Osteocyte (in vitro differentiated cells): ENCODE measurements at regions not wholly inside any gene's neighbourhood (a gene's known extent, or its start where the extent isn't known, plus 50 kb on each side); places are given as distances from the start of the nearest gene placed in this dataset.

ENCODE experiments used
- DNase-seq: peaks from one replicate; pipeline ENCODE4 v3.0.0; 2021; ENCODE audit warnings: mixed read lengths; ENCODE audit not compliant: unreplicated experiment; ENCODE audit errors: extremely low spot score
- H3K27ac Mint-ChIP-seq: one replicate; pipeline ENCODE4 v1.8.0; 2021; ENCODE audit warnings: mild to moderate bottlenecking, mixed read lengths; ENCODE audit not compliant: unreplicated experiment
- H3K27me3 Mint-ChIP-seq: one replicate; pipeline ENCODE4 v1.8.0; 2021; ENCODE audit warnings: mixed read lengths; ENCODE audit not compliant: unreplicated experiment
- H3K36me3 Mint-ChIP-seq: one replicate; pipeline ENCODE4 v1.8.0; 2021; ENCODE audit warnings: mixed read lengths; ENCODE audit not compliant: unreplicated experiment
- H3K4me1 Mint-ChIP-seq: one replicate; pipeline ENCODE4 v1.8.0; 2021; ENCODE audit warnings: mixed read lengths; ENCODE audit not compliant: unreplicated experiment
- H3K4me3 Mint-ChIP-seq: one replicate; pipeline ENCODE4 v1.8.0; 2021; ENCODE audit warnings: mild to moderate bottlenecking, moderate library complexity, mixed read lengths; ENCODE audit not compliant: unreplicated experiment
- H3K9me3 Mint-ChIP-seq: one replicate; pipeline ENCODE4 v1.8.0; 2021; ENCODE audit warnings: mixed read lengths; ENCODE audit not compliant: unreplicated experiment
- CTCF ChIP-seq: fragments of 200-600 bp; sonication (generic); IDR thresholded peaks from 2 replicates; pipeline ENCODE4 v1.5.0; 2021; ENCODE audit warnings: antibody characterized with exemption, mild to moderate bottlenecking, moderate library complexity

DNA sequence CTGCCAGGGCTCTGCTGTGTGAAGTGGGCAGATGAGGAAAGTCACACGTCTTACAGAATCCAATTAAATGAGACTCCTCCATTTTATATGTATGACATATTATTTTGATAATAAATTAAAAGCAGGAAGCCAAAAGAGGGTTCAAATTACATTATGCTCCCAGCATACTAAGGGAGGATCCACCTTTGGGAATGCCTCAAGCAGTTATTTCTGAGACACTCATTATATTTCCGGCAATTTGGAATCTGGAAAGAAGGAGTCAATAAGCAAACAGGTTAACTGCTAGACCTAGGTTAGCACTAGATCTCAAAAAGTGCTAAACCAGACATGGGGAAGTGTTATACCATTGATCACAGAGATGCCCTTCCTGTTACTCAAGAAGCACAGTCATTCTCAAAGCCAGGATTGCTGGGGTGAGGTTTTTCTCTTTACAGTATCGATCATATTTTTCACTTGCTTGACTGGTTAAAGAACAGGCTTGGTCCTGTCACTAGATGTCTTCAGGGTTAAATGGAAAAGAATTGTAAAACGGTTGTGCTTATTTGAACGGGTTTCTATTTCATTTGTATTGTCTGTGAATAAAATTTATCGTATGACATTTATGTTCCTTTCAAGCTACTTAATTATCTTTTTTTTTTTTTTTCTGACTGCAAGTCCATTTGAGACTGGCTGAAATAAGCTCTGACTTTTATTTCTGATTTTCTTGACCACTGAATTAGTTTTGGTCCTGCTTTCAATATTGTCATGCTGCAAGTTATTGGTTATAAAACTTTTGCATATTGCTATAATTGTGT is 523.2 kb downstream of the KLF12 start:
- Mint-ChIP-seq H3K4me3 (no peak overlapping the region), H3K36me3 (no peaks in the 10 kb centered on the region), H3K27me3 (no peaks in the 10 kb centered on the region), H3K27ac (no peak overlapping the region), H3K9me3 (no peaks in the 10 kb centered on the region), H3K4me1 (no peaks in the 10 kb centered on the region)
- DNase-seq, result no peak
- no peak for TF ChIP-seq CTCF

- no peak for DNase-seq
- no peak for TF ChIP-seq CTCF
- no peaks in the 10 kb centered on the region for H3K36me3 Mint-ChIP-seq
- H3K27me3 Mint-ChIP-seq, result no peaks in the 10 kb centered on the region
- no peak overlapping the region for H3K4me3 Mint-ChIP-seq
- no peak overlapping the region for H3K27ac Mint-ChIP-seq
- no peaks in the 10 kb centered on the region for H3K4me1 Mint-ChIP-seq
- no peaks in the 10 kb centered on the region for H3K9me3 Mint-ChIP-seq
Observed at GRCh38 chr13:73608711-73609485, 525.3 kb downstream of the KLF12 start.

GRCh38 chr13:73608157-73608516 is 526.1 kb downstream of the KLF12 start:
- H3K27me3 Mint-ChIP-seq, result no peaks in the 10 kb centered on the region
- no peaks in the 10 kb centered on the region for H3K36me3 Mint-ChIP-seq
- H3K4me3 Mint-ChIP-seq, result no peak overlapping the region
- DNase-seq, result no peak
- no peak overlapping the region for H3K27ac Mint-ChIP-seq
- no peaks in the 10 kb centered on the region for H3K4me1 Mint-ChIP-seq
- TF ChIP-seq CTCF, result no peak
- H3K9me3 Mint-ChIP-seq, result no peaks in the 10 kb centered on the region

DNA sequence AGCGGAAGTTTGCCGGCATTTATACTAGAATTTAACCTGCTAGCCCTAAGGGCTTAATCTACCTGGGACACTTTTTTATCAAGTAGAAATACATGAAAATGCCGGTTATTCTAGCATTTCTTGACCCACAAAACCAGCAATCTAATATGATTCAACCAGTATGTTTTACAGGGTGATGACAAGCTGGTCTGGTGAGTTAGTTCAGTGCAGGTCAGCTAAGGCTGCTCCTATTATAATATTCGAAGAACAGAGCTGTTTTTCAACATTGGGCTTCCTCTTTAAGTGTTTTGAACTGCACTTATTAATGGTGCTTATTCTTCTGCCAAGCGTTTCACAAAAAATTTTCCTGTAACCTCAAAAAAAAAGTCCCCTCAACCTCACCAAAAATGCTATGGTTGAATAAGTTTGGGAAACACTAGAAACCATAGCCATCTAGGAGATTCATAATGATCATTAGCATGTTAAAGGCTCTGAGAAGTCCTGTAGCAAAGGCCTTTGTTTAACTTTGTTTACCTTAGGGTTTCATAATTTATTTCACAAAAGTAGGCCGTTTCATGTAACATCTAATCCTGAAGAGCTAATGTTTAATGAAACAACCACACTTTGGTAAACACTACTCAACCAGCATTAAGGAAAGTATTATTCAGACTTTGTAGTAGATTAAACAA is 526.6 kb downstream of the KLF12 start:
- no peak for DNase-seq
- no peak overlapping the region for H3K27ac Mint-ChIP-seq
- no peaks in the 10 kb centered on the region for H3K36me3 Mint-ChIP-seq
- H3K27me3 Mint-ChIP-seq, result no peaks in the 10 kb centered on the region
- no peaks in the 10 kb centered on the region for H3K4me1 Mint-ChIP-seq
- no peak overlapping the region for H3K4me3 Mint-ChIP-seq
- no peak for TF ChIP-seq CTCF
- no peaks in the 10 kb centered on the region for H3K9me3 Mint-ChIP-seq

DNA sequence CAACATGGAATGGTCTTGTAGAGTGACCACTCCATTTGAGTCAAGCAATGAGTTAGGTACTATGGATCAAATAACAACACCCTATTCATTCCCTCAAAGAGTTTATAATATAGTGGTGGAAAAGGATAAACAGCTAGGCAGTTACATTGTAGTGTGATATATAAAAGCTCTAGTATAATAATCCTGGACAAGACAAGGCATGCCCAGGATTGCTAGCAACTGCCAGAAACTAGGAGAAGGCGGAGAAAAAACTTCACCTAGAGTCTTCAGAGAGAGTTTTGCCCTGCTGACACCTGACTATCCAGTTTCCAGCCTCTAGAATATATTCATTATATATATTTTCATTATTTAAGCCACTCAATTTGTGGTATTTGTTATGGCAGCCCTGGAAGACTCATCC is 530.6 kb downstream of the KLF12 start:
- DNase-seq, result no peak
- Mint-ChIP-seq H3K4me3 (no peak overlapping the region), H3K27ac (no peak overlapping the region), H3K4me1 (no peaks in the 10 kb centered on the region), H3K36me3 (no peaks in the 10 kb centered on the region), H3K27me3 (no peaks in the 10 kb centered on the region), H3K9me3 (no peaks in the 10 kb centered on the region)
- no peak for TF ChIP-seq CTCF
